DND-41 (cell line): ENCODE measurements at regions not wholly inside any gene's neighbourhood (a gene's known extent, or its start where the extent isn't known, plus 50 kb on each side); places are given as distances from the start of the nearest gene placed in this dataset.

Experiments
- EZH2 ChIP-seq: IDR thresholded peaks from 3 replicates; pipeline ENCODE4 v1.6.1; 2012; ENCODE audit warnings: borderline replicate concordance, low read depth, mild to moderate bottlenecking, moderate library complexity, low read length, inconsistent platforms; ENCODE audit not compliant: severe bottlenecking
- TF ChIP-seq, protein P1 (sequence below): IDR thresholded peaks from 2 replicates; pipeline ENCODE4 v1.5.1; 2012; ENCODE audit warnings: borderline replicate concordance, low read length, moderate library complexity, mild to moderate bottlenecking; ENCODE audit not compliant: poor library complexity, severe bottlenecking; ENCODE audit errors: extremely low read depth

GRCh38 chr13:107563099-107563925, 652.0 kb downstream of the LIG4 start:
- TF ChIP-seq, protein P1, sequence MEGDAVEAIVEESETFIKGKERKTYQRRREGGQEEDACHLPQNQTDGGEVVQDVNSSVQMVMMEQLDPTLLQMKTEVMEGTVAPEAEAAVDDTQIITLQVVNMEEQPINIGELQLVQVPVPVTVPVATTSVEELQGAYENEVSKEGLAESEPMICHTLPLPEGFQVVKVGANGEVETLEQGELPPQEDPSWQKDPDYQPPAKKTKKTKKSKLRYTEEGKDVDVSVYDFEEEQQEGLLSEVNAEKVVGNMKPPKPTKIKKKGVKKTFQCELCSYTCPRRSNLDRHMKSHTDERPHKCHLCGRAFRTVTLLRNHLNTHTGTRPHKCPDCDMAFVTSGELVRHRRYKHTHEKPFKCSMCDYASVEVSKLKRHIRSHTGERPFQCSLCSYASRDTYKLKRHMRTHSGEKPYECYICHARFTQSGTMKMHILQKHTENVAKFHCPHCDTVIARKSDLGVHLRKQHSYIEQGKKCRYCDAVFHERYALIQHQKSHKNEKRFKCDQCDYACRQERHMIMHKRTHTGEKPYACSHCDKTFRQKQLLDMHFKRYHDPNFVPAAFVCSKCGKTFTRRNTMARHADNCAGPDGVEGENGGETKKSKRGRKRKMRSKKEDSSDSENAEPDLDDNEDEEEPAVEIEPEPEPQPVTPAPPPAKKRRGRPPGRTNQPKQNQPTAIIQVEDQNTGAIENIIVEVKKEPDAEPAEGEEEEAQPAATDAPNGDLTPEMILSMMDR: no peak
- no peak for TF ChIP-seq EZH2
